Testis (tissue), 2 donors: ENCODE measurements at regions not wholly inside any gene's neighbourhood (a gene's known extent, or its start where the extent isn't known, plus 50 kb on each side); places are given as distances from the start of the nearest gene placed in this dataset.

Source experiments
- POLR2A ChIP-seq: fragments of 450-650 bp; IDR thresholded peaks from one replicate; pipeline ENCODE4 v1.6.1; 2017; ENCODE audit warnings: antibody characterized with exemption, mild to moderate bottlenecking, moderate library complexity
- TF ChIP-seq, protein P1 (sequence below), 3 experiments: fragments of 450-650 bp in 2 of 3; fragments of 200-600 bp in 1 of 3; sonication (generic) in 1 of 3; IDR thresholded peaks; one replicate each; pipeline ENCODE4 v1.5.1; 2016 to 2019; ENCODE audit warnings: antibody characterized with exemption in 3 of 3, mild to moderate bottlenecking in 2 of 3, moderate library complexity in 1 of 3

DNA sequence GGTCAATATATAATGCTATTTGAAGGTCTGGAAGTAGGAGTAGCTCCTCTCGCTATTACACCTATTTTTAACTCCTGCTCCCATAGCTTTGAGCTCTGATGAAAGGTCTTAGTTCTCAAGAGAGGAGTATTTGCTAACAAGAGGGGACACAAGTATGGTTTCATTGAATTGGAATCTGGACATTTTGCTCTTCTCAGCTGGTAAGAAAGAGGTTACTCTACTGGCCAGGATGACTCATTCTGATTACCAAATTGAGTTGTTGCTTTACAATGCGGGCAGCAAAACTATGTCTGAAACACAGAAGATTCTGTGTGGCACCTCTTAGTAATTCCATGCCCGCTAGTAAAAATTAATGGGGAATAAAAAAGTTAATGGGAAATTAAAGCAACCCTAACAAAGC lies 63.6 kb upstream of the EP300 start:
- TF ChIP-seq, protein P1, sequence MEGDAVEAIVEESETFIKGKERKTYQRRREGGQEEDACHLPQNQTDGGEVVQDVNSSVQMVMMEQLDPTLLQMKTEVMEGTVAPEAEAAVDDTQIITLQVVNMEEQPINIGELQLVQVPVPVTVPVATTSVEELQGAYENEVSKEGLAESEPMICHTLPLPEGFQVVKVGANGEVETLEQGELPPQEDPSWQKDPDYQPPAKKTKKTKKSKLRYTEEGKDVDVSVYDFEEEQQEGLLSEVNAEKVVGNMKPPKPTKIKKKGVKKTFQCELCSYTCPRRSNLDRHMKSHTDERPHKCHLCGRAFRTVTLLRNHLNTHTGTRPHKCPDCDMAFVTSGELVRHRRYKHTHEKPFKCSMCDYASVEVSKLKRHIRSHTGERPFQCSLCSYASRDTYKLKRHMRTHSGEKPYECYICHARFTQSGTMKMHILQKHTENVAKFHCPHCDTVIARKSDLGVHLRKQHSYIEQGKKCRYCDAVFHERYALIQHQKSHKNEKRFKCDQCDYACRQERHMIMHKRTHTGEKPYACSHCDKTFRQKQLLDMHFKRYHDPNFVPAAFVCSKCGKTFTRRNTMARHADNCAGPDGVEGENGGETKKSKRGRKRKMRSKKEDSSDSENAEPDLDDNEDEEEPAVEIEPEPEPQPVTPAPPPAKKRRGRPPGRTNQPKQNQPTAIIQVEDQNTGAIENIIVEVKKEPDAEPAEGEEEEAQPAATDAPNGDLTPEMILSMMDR (IDR thresholded peaks at IDR 0.05), result no peak
- TF ChIP-seq POLR2A, result no peak
